ENCODE measurements at regions not wholly inside any gene's neighbourhood (a gene's known extent, or its start where the extent isn't known, plus 50 kb on each side); places are given as distances from the start of the nearest gene placed in this dataset.

DNA sequence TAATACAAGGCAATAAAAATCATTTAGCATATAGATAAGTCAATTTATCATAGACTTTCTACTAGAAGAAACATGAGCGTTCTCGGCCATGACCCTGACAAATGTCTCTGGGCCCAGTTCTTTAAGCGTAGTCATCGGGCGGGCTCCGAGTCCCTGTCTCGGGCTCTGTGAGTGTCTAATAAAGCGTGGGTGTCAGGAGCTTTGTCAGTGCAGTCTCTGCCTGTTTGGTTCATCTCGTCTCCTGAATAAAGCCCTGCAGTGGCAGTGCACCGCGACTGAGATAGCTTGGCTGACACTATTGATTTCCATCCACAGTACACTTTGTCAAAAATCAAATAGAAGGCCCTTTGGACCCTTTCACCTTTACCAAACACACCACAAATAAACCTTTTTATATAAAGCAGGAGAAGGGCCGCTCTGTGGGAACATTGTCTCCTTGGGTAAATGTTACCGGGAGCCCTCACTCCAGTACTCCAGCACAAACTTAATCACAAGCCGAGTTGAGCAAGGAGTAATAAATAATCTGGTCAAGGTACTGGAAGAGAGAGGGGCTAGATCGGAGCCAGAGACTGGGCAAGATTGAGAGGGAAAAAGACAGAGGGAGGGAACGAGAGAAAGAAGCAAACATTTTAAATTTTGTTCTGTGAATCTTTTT is 368.2 kb upstream of the TSHZ3 start:
- TF ChIP-seq, protein P1, sequence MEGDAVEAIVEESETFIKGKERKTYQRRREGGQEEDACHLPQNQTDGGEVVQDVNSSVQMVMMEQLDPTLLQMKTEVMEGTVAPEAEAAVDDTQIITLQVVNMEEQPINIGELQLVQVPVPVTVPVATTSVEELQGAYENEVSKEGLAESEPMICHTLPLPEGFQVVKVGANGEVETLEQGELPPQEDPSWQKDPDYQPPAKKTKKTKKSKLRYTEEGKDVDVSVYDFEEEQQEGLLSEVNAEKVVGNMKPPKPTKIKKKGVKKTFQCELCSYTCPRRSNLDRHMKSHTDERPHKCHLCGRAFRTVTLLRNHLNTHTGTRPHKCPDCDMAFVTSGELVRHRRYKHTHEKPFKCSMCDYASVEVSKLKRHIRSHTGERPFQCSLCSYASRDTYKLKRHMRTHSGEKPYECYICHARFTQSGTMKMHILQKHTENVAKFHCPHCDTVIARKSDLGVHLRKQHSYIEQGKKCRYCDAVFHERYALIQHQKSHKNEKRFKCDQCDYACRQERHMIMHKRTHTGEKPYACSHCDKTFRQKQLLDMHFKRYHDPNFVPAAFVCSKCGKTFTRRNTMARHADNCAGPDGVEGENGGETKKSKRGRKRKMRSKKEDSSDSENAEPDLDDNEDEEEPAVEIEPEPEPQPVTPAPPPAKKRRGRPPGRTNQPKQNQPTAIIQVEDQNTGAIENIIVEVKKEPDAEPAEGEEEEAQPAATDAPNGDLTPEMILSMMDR (IDR thresholded peaks at IDR 0.05), result no peak
- TF ChIP-seq POLR2A (IDR thresholded peaks at IDR 0.05), result no peak
